K562 (cell line): ENCODE measurements at regions not wholly inside any gene's neighbourhood (a gene's known extent, or its start where the extent isn't known, plus 50 kb on each side); places are given as distances from the start of the nearest gene placed in this dataset.

Experiments used
- ATAC-seq: fragments of 200-7000 bp; cut with Tn5 transposase; 3 replicates; pipeline ENCODE4 v1.9.1; 2020; ENCODE audit warnings: moderate library complexity
- BruUV-seq: library from RNA; stranded (reverse); fragments of 400-500 nt; replicated peaks from 2 replicates; lab custom pipeline; 2021; lab: Mats Ljungman, UMichigan
- CTCF ChIA-PET: fragments of 300-600 bp; formaldehyde crosslinking; extraction: SDS; loops from one replicate; lab custom pipeline; 2021; ENCODE audit warnings: low intra/inter-chr PET ratio; lab: Yijun Ruan, JAX
- POLR2A ChIA-PET: fragments of 300-600, 350-650 bp; sonication (Branson Sonifier 250); formaldehyde crosslinking; extraction: SDS; loops from one replicate; lab custom pipeline; 2021; ENCODE audit warnings: antibody characterized with exemption, inconsistent platforms; lab: Yijun Ruan, JAX
- DNase-seq, 4 experiments: peaks; one replicate each; pipeline versions ENCODE4 v3.0.0 to v3.0.0-alpha.2; 2011 to 2018; ENCODE audit warnings: low spot score in 3 of 4, mixed read lengths in 3 of 4; ENCODE audit errors: extremely low read depth in 1 of 4
- FAIRE-seq: peaks from 2 replicates; lab custom pipeline; 2011; peaks lifted over from hg19 to GRCh38; lab: Jason Lieb, UNC
- H2AFZ ChIP-seq: 2 replicates; pipeline ENCODE4 v1.6.0; 2011; ENCODE audit warnings: low read depth, low read length, control low read depth, inconsistent platforms
- H3K27ac ChIP-seq: fragments of 200-600 bp; 3 replicates; pipeline ENCODE4 v1.8.0; 2011; ENCODE audit warnings: low read depth, mild to moderate bottlenecking, control low read depth, inconsistent platforms, low read length, moderate library complexity, mixed read lengths; ENCODE audit errors: extremely low read depth
- H3K27me3 ChIP-seq, 2 experiments: fragments of 300-600 bp in 1 of 2; 2 replicates in 1 of 2; 3 replicates in 1 of 2; pipeline versions ENCODE4 v1.6.0 to v1.8.0; 2011; ENCODE audit warnings: inconsistent platforms in 2 of 2, low read length in 2 of 2, mild to moderate bottlenecking in 1 of 2, mixed read lengths in 1 of 2, moderate library complexity in 1 of 2; ENCODE audit not compliant: control insufficient read depth in 2 of 2, insufficient read depth in 2 of 2
- H3K36me3 ChIP-seq: fragments of 300-600 bp; 3 replicates; pipeline ENCODE4 v1.8.0; 2011; ENCODE audit warnings: mild to moderate bottlenecking, low read length, inconsistent platforms; ENCODE audit not compliant: control insufficient read depth, insufficient read depth
- H3K4me1 ChIP-seq, 2 experiments: fragments of 200-600 bp in 1 of 2; replicated peaks in 1 of 2; 2 replicates in 1 of 2; 3 replicates in 1 of 2; pipeline versions ENCODE4 v1.5.1 to v1.8.0; 2011; ENCODE audit warnings: inconsistent platforms in 2 of 2, low read length in 2 of 2, mild to moderate bottlenecking in 1 of 2, mixed read lengths in 1 of 2, moderate library complexity in 1 of 2; ENCODE audit not compliant: control insufficient read depth in 2 of 2, insufficient read depth in 2 of 2
- H3K4me2 ChIP-seq: 2 replicates; pipeline ENCODE4 v1.6.1; 2011; ENCODE audit warnings: low read length, control low read depth, inconsistent platforms, mixed read lengths; ENCODE audit not compliant: insufficient read depth
- H3K4me3 ChIP-seq: fragments of 200-600 bp; sonication (generic), shearing (Covaris generic); 2 replicates; pipeline ENCODE4 v1.5.1; 2016; ENCODE audit warnings: control low read depth, inconsistent platforms
- H3K79me2 ChIP-seq: fragments of 200-600 bp; 3 replicates; pipeline ENCODE4 v1.8.0; 2011; ENCODE audit warnings: low read length, inconsistent platforms; ENCODE audit not compliant: control insufficient read depth, insufficient read depth
- H3K9ac ChIP-seq, 2 experiments: 2 replicates each; pipeline versions ENCODE4 v1.6.0 to v1.6.1; 2011; ENCODE audit warnings: low read depth in 2 of 2, low read length in 2 of 2, control low read depth in 1 of 2, inconsistent platforms in 1 of 2, mild to moderate bottlenecking in 1 of 2, mixed read lengths in 1 of 2; ENCODE audit not compliant: insufficient read depth in 1 of 2
- H3K9me1 ChIP-seq: one replicate; pipeline ENCODE4 v1.6.0; 2011; ENCODE audit warnings: inconsistent platforms, mild to moderate bottlenecking, low read length, moderate library complexity; ENCODE audit not compliant: control insufficient read depth, insufficient read depth
- H3K9me3 ChIP-seq: replicated peaks from 2 replicates; pipeline ENCODE4 v1.5.1; 2011; ENCODE audit warnings: low read depth, low read length, inconsistent platforms; ENCODE audit not compliant: control insufficient read depth, insufficient read depth
- H4K20me1 ChIP-seq: replicated peaks from 2 replicates; pipeline ENCODE4 v1.6.1; 2011; ENCODE audit warnings: low read length, inconsistent platforms, mixed read lengths; ENCODE audit not compliant: control insufficient read depth, insufficient read depth
- ATF3 ChIP-seq, 2 experiments: fragments of 450-650 bp in 1 of 2; sonication (generic) in 1 of 2; formaldehyde crosslinking in 1 of 2; IDR thresholded peaks in 1 of 2; conservative IDR thresholded peaks in 1 of 2; 2 replicates each; pipeline versions ENCODE4 v1.6.1 to v1.8.1; 2016 to 2023; ENCODE audit warnings: mild to moderate bottlenecking in 2 of 2, moderate library complexity in 2 of 2, inconsistent platforms in 1 of 2, missing genetic modification reagents in 1 of 2
- DIDO1 ChIP-seq: fragments of 450-650 bp; IDR thresholded peaks from 2 replicates; pipeline ENCODE4 v1.6.1; 2016; ENCODE audit warnings: low read depth, missing biosample characterization, missing genetic modification characterization
- ESRRB ChIP-seq: fragments of 250-450 bp; sonication (Bioruptor Pico); IDR thresholded peaks from 2 replicates; pipeline ENCODE4 v1.5.0; 2020; ENCODE audit warnings: mild to moderate bottlenecking, moderate library complexity, borderline replicate concordance
- FOSL1 ChIP-seq: fragments of 200-800 bp; sonication (Bioruptor generic); conservative IDR thresholded peaks from 2 replicates; pipeline ENCODE4 v1.6.1; 2016; ENCODE audit warnings: missing genetic modification characterization, missing compliant biosample characterization
- JUND ChIP-seq, 2 experiments: IDR thresholded peaks; 2 replicates in 1 of 2; 3 replicates in 1 of 2; pipeline ENCODE4 v1.6.1; 2011; ENCODE audit warnings: borderline replicate concordance in 2 of 2, low read depth in 2 of 2, low read length in 2 of 2, improper control_type of control experiment in 1 of 2, missing biosample characterization in 1 of 2, missing genetic modification characterization in 1 of 2, missing genetic modification reagents in 1 of 2
- LCOR ChIP-seq: sonication (generic); formaldehyde crosslinking; IDR thresholded peaks from 2 replicates; pipeline ENCODE4 v1.8.0; 2022; ENCODE audit warnings: mild to moderate bottlenecking, missing genetic modification reagents
- PHTF2 ChIP-seq: fragments of 250-450 bp; sonication (Bioruptor Pico); IDR thresholded peaks from 2 replicates; pipeline ENCODE4 v1.5.0; 2021; ENCODE audit warnings: mild to moderate bottlenecking
- ZFPM2 ChIP-seq: fragments of 250-450 bp; sonication (Bioruptor Pico); IDR thresholded peaks from 2 replicates; pipeline ENCODE4 v1.5.1; 2022; ENCODE audit warnings: mild to moderate bottlenecking
- WGBS: fragments of 100-300 bp; shearing (Covaris generic); methylation state at CpG from one replicate; pipeline ENCODE4 v1.1.6; 2016; ENCODE audit warnings: low coverage, mixed read lengths; ENCODE audit not compliant: insufficient coverage; ENCODE audit errors: missing lambda C conversion rate; 5-methylcytosine and 5-hydroxymethylcytosine counted together
- in situ Hi-C: fragments of 300-500 bp; cut with MboI; formaldehyde crosslinking; loops from 4 replicates; pipeline ENCODE4 v1.15.0; 2018; ENCODE audit warnings: inconsistent platforms, mixed read lengths
- intact Hi-C: fragments of 100-400 bp; cut with micrococcal nuclease; formaldehyde crosslinking; loops from 2 replicates; pipeline ENCODE4 v1.14.2; 2022

DNA sequence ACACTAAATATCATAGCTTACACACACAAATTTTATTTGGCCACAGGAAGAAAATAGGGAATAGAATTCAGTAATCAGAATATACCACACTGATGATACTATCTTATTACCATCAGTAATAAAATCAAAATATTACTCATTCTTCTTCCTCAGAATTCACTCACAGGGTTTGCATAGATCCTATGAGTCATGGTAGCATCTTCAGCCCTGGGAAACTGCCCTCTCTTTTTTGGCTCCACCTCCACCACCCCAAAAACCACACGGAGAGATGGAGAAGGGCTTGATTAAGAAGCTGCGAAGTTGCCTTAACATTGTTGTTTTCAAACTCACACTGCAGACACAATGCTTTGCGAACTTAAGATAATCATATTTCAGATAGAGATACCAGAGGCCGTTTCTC, 154.1 kb upstream of the AHR start:
- H3K27me3 ChIP-seq = no peaks in the 10 kb centered on the region
- DNase-seq = peak in 1 of 4 experiments; percentile 14
- no TSS peak for BruUV-seq
- in situ Hi-C loops = no loop called here
- H3K4me1 ChIP-seq = no peaks in the 10 kb centered on the region
- TF ChIP-seq FOSL1 = peak; percentile 55
- no peak for TF ChIP-seq DIDO1 (tag)
- TF ChIP-seq ZFPM2 (CRISPR knock-in tag) = no peak
- peak; percentile 34; the same call in 1 of the 2 replicates for TF ChIP-seq LCOR (CRISPR knock-in tag)
- TF ChIP-seq ATF3 (IDR thresholded peaks at IDR 0.05) = 0 out of 2 replicates have a peak, but pooled peaks have one; percentile 15
- no peak for TF ChIP-seq ATF3 (CRISPR knock-in tag; conservative IDR thresholded peaks at IDR 0.05)
- no peak for TF ChIP-seq ESRRB
- no peak for TF ChIP-seq PHTF2
- TF ChIP-seq JUND (IDR thresholded peaks at IDR 0.05; ENCODE audit: borderline replicate concordance, low read depth, low read length) = 0 out of 2 replicates have a peak, but pooled peaks have one; percentile 12
- no peak for TF ChIP-seq JUND (tag; IDR thresholded peaks at IDR 0.05; ENCODE audit: borderline replicate concordance, low read depth, low read length)
- TF ChIP-seq, all 486 proteins: peak for 4
- no peak overlapping the region for H2AFZ ChIP-seq
- H3K27ac ChIP-seq = no peak overlapping the region
- no peak overlapping the region for H3K9ac ChIP-seq
- H3K9me3 ChIP-seq = no peaks in the 10 kb centered on the region
- intact Hi-C loops = no loop called here
- FAIRE-seq = no peak
- no peaks in the 10 kb centered on the region for H4K20me1 ChIP-seq
- H3K4me2 ChIP-seq = no peak overlapping the region
- ChIA-PET CTCF (no interaction called here), POLR2A (no interaction called here)
- H3K4me3 ChIP-seq = no peak overlapping the region
- H3K36me3 ChIP-seq = no peaks in the 10 kb centered on the region
- no peak for ATAC-seq
- H3K9me1 ChIP-seq = no peaks in the 10 kb centered on the region
- 0% methylated on average over 4 of the region's 4 CpGs for WGBS
- H3K79me2 ChIP-seq = no peaks in the 10 kb centered on the region
